ENCODE measurements at regions not wholly inside any gene's neighbourhood (a gene's known extent, or its start where the extent isn't known, plus 50 kb on each side); places are given as distances from the start of the nearest gene placed in this dataset.
"Not testable (repeated sequence)": the region's sequence is repeated elsewhere in the genome, so short reads cannot be mapped to it uniquely, and the experiment has no call there.

GRCh38 chr11:103609117-103610066 lies 427.0 kb upstream of the DDI1 start:
- Histone ChIP-seq H3K27me3 (ENCODE audit: insufficient read depth, low read length) (no peaks in the 10 kb centered on the region), H3K9me3 (ENCODE audit: insufficient read depth, low read depth, low read length) (peaks cover 5% of the 10 kb centered on the region; the same call in 1 of the 2 replicates), H3K27ac (ENCODE audit: low read length) (no peak overlapping the region), H3K9ac (ENCODE audit: low read depth, low read length) (no peak overlapping the region), H3K4me3 (ENCODE audit: low read length) (no peak overlapping the region), H3K4me1 (ENCODE audit: insufficient read depth, low read length) (no peaks in the 10 kb centered on the region), H3K36me3 (ENCODE audit: insufficient read depth, low read depth, low read length) (no peaks in the 10 kb centered on the region)

DNA sequence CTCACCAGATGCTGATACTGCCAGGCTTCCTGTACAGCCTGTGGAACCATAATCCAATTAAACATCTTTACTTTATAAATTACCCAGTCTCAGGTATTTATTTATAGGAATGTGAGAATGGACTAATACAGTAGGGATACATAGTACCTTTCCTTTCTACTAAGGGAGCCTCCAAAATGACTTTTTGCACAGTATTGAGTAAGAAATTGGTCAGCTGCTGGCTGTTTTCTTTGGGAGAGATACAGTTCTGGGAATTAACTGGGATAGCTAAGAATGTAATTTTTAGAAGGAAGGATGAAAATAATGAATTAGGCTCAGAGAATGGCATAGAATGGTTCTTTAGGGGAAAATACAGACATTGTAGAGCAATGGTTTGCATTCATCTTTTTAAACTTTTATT lies 426.0 kb upstream of the DDI1 start:
- no peak overlapping the region for H3K9ac ChIP-seq (ENCODE audit: low read depth, low read length)
- H3K9me3 ChIP-seq (ENCODE audit: insufficient read depth, low read depth, low read length), result peaks cover 5% of the 10 kb centered on the region; the same call in 1 of the 2 replicates
- no peaks in the 10 kb centered on the region for H3K36me3 ChIP-seq (ENCODE audit: insufficient read depth, low read depth, low read length)
- no peaks in the 10 kb centered on the region for H3K4me1 ChIP-seq (ENCODE audit: insufficient read depth, low read length)
- no peak overlapping the region for H3K27ac ChIP-seq (ENCODE audit: low read length)
- H3K27me3 ChIP-seq (ENCODE audit: insufficient read depth, low read length), result no peaks in the 10 kb centered on the region
- H3K4me3 ChIP-seq (ENCODE audit: low read length), result no peak overlapping the region

- not testable (repeated sequence) for H3K9ac ChIP-seq (ENCODE audit: low read depth, low read length); H3K27ac ChIP-seq (ENCODE audit: low read length); H3K4me1 ChIP-seq (ENCODE audit: insufficient read depth, low read length); H3K27me3 ChIP-seq (ENCODE audit: insufficient read depth, low read length); H3K9me3 ChIP-seq (ENCODE audit: insufficient read depth, low read depth, low read length); H3K4me3 ChIP-seq (ENCODE audit: low read length); H3K36me3 ChIP-seq (ENCODE audit: insufficient read depth, low read depth, low read length)
These were observed 424.7 kb upstream of the DDI1 start for GRCh38 chr11:103611526-103612260.

- not testable (repeated sequence) for H3K9ac ChIP-seq (ENCODE audit: low read depth, low read length); H3K36me3 ChIP-seq (ENCODE audit: insufficient read depth, low read depth, low read length); H3K27ac ChIP-seq (ENCODE audit: low read length); H3K9me3 ChIP-seq (ENCODE audit: insufficient read depth, low read depth, low read length); H3K4me3 ChIP-seq (ENCODE audit: low read length); H3K27me3 ChIP-seq (ENCODE audit: insufficient read depth, low read length); H3K4me1 ChIP-seq (ENCODE audit: insufficient read depth, low read length)
These were observed 424.0 kb upstream of the DDI1 start for GRCh38 chr11:103612451-103612850.

DNA sequence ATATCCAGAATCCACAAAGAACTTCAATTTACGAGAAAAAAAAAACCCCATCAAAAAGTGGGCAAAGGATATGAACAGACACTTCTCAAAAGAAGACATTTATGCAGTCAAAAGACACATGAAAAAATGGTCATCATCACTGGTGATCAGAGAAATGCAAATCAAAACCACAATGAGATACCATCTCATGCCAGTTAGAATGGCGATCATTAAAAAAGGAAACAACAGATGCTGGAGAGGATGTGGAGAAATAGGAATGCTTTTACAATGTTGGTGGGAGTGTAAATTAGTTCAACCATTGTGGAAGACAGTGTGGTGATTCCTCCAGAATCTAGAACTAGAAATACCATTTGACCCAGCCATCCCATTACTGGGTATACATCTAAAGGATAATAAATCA lies 419.9 kb upstream of the DDI1 start:
- not testable (repeated sequence) for H3K4me1 ChIP-seq (ENCODE audit: insufficient read depth, low read length); H3K27ac ChIP-seq (ENCODE audit: low read length); H3K9me3 ChIP-seq (ENCODE audit: insufficient read depth, low read depth, low read length); H3K27me3 ChIP-seq (ENCODE audit: insufficient read depth, low read length); H3K36me3 ChIP-seq (ENCODE audit: insufficient read depth, low read depth, low read length); H3K4me3 ChIP-seq (ENCODE audit: low read length); H3K9ac ChIP-seq (ENCODE audit: low read depth, low read length)

DNA sequence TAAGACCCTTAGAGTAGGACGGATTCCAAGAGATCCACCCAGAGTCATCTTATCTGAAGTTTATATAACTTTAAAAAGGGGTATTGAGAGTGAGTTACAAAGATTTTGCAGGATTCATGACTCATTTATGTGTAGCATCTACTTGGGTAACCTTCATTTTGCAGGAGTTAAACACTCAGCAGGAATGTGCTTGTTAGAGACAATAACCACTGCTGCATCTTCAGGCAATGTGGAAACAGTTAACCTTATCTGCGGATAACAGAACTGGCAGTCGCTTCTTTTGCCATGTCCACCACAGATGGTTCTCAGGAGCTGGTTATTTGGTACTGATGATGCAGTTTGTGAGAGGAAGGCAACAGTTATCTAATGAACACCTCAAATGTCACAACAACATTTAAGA lies 417.9 kb upstream of the DDI1 start:
- no peak overlapping the region for H3K9ac ChIP-seq (ENCODE audit: low read depth, low read length)
- no peaks in the 10 kb centered on the region for H3K4me1 ChIP-seq (ENCODE audit: insufficient read depth, low read length)
- no peak overlapping the region for H3K4me3 ChIP-seq (ENCODE audit: low read length)
- no peaks in the 10 kb centered on the region for H3K27me3 ChIP-seq (ENCODE audit: insufficient read depth, low read length)
- no peaks in the 10 kb centered on the region for H3K9me3 ChIP-seq (ENCODE audit: insufficient read depth, low read depth, low read length)
- H3K27ac ChIP-seq (ENCODE audit: low read length), result no peak overlapping the region
- H3K36me3 ChIP-seq (ENCODE audit: insufficient read depth, low read depth, low read length), result no peaks in the 10 kb centered on the region

DNA sequence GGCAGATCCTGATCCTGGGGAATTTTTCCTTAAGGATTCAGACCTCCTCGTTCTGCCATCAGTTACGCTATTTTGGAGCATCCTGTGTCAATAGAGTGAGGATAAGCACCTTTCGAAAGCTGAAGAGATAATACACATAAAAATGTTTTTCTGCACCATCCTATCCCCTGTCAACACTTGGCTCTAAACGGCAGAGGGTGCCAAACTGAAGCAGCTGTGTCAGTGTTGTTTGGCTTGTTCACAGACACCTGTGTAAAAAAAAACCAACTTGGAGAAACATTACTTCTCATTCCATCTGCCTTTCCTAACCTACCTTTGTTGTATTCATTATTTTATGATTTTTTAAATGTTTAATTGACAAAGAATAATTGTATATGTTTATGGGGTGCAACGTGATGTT lies 417.0 kb upstream of the DDI1 start:
- Histone ChIP-seq H3K27ac (ENCODE audit: low read length) (no peak overlapping the region), H3K27me3 (ENCODE audit: insufficient read depth, low read length) (no peaks in the 10 kb centered on the region), H3K4me1 (ENCODE audit: insufficient read depth, low read length) (no peaks in the 10 kb centered on the region), H3K9me3 (ENCODE audit: insufficient read depth, low read depth, low read length) (no peaks in the 10 kb centered on the region), H3K36me3 (ENCODE audit: insufficient read depth, low read depth, low read length) (no peaks in the 10 kb centered on the region), H3K9ac (ENCODE audit: low read depth, low read length) (no peak overlapping the region), H3K4me3 (ENCODE audit: low read length) (no peak overlapping the region)

GRCh38 chr11:103619938-103620337 lies 416.5 kb upstream of the DDI1 start:
- no peaks in the 10 kb centered on the region for H3K9me3 ChIP-seq (ENCODE audit: insufficient read depth, low read depth, low read length)
- no peak overlapping the region for H3K4me3 ChIP-seq (ENCODE audit: low read length)
- H3K36me3 ChIP-seq (ENCODE audit: insufficient read depth, low read depth, low read length), result no peaks in the 10 kb centered on the region
- no peak overlapping the region for H3K9ac ChIP-seq (ENCODE audit: low read depth, low read length)
- no peak overlapping the region for H3K27ac ChIP-seq (ENCODE audit: low read length)
- H3K4me1 ChIP-seq (ENCODE audit: insufficient read depth, low read length), result peaks cover 2% of the 10 kb centered on the region; the same call in 1 of the 2 replicates
- H3K27me3 ChIP-seq (ENCODE audit: insufficient read depth, low read length), result no peaks in the 10 kb centered on the region

DNA sequence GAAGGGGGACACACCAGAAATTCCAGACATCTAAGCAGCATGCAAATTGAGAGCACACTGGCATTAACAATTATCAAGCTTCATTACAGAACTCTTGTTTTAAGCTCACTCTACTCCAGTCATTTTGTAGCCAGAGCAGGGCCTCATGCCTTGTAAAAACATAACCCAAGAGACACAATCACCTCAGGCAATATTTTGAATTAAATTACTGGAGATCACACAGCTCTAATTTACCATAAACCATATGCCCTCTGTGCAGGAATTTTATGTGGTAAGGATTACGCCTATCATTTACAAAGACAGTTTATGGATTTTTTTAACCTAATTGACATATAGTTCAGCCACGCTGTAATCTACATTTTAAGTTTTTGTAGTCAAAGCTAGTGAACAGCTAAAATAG lies 414.1 kb upstream of the DDI1 start:
- Histone ChIP-seq H3K27me3 (ENCODE audit: insufficient read depth, low read length) (no peaks in the 10 kb centered on the region), H3K4me1 (ENCODE audit: insufficient read depth, low read length) (peaks cover 10% of the 10 kb centered on the region; the same call in 1 of the 2 replicates), H3K4me3 (ENCODE audit: low read length) (no peak overlapping the region), H3K36me3 (ENCODE audit: insufficient read depth, low read depth, low read length) (no peaks in the 10 kb centered on the region), H3K9me3 (ENCODE audit: insufficient read depth, low read depth, low read length) (no peaks in the 10 kb centered on the region), H3K9ac (ENCODE audit: low read depth, low read length) (no peak overlapping the region), H3K27ac (ENCODE audit: low read length) (no peak overlapping the region)

DNA sequence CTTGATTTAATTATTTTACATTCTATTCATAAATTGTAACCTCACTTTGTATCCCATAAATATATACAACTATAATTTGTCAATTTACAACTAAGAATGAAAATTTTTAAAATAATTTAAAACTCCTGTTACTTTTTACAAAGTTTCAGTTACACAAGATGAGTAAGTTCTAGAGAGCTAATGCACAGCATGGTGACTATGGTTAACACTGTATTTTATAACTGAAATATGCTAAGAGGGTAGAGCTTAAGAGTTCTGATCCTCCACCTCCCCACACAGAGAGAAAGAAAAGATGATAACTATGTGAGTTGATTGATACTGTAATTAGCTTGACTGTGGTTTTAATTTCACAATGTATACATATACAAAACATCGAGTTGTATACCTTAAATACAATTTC lies 412.5 kb upstream of the DDI1 start:
- no peak overlapping the region for H3K9ac ChIP-seq (ENCODE audit: low read depth, low read length)
- no peaks in the 10 kb centered on the region for H3K27me3 ChIP-seq (ENCODE audit: insufficient read depth, low read length)
- H3K9me3 ChIP-seq (ENCODE audit: insufficient read depth, low read depth, low read length), result no peaks in the 10 kb centered on the region
- H3K36me3 ChIP-seq (ENCODE audit: insufficient read depth, low read depth, low read length), result no peaks in the 10 kb centered on the region
- no peak overlapping the region for H3K4me3 ChIP-seq (ENCODE audit: low read length)
- H3K4me1 ChIP-seq (ENCODE audit: insufficient read depth, low read length), result peaks cover 10% of the 10 kb centered on the region; the same call in 1 of the 2 replicates
- H3K27ac ChIP-seq (ENCODE audit: low read length), result no peak overlapping the region

DNA sequence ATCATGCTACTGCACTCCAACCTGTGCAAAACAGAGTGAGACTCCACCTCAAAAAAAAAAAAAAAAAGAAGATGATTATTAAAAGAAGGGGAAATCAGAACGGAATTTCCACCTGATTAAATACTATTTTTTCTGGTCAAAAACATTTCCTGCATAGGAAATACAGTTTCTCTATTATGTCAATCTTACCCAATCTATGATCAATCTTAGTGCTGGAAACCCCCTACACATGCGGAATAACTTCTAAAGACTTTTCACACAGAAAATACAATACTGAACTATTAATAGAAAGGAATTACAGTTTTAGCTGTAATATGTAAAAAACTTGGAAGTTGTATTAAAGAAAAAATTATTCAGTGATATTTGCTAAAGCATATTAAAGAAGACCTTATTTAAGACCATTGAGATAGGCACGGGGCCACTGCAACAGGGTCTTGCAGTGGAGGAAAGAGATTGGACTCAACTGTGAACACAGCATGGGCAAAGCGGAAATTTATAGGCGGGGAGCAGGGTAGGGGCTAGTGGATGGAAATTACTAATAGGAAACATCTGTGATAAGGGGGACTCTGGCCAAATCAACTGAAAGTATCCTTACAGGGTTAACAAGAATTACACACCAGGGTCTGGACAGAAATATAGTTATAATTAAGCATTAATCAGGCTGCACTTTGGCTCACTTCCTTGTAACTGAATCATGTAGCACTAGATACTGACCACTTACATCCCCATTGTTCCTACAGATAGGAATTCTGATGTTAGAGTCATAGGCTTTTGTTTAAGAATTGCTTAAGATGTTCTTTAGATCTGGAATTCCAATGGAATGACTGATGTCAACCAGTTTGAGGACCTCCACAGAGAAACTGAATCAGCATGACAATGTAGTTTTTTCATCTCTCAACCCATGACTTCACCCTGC lies 411.5 kb upstream of the DDI1 start:
- H3K4me3 ChIP-seq (ENCODE audit: low read length), result no peak overlapping the region
- H3K9ac ChIP-seq (ENCODE audit: low read depth, low read length), result no peak overlapping the region
- peaks cover 10% of the 10 kb centered on the region; the same call in 1 of the 2 replicates for H3K4me1 ChIP-seq (ENCODE audit: insufficient read depth, low read length)
- no peaks in the 10 kb centered on the region for H3K36me3 ChIP-seq (ENCODE audit: insufficient read depth, low read depth, low read length)
- no peaks in the 10 kb centered on the region for H3K27me3 ChIP-seq (ENCODE audit: insufficient read depth, low read length)
- H3K9me3 ChIP-seq (ENCODE audit: insufficient read depth, low read depth, low read length), result no peaks in the 10 kb centered on the region
- H3K27ac ChIP-seq (ENCODE audit: low read length), result no peak overlapping the region
